B cell (primary cell): ENCODE measurements at regions not wholly inside any gene's neighbourhood (a gene's known extent, or its start where the extent isn't known, plus 50 kb on each side); places are given as distances from the start of the nearest gene placed in this dataset.

Experiments used
- ATAC-seq: fragments of 200-7000 bp; cut with Tn5 transposase; one replicate; pipeline ENCODE4 v1.10.0; 2021; ENCODE audit warnings: low read depth, mild to moderate bottlenecking, moderate number of reproducible peaks, moderate library complexity
- CTCF ChIA-PET: fragments of 350-600 bp; sonication (Branson Sonifier 250); formaldehyde crosslinking; loops from one replicate; lab custom pipeline; 2021; ENCODE audit warnings: antibody characterized with exemption, inconsistent platforms; lab: Charles Lee
- POLR2A ChIA-PET: fragments of 350-600 bp; sonication (Branson Sonifier 250); formaldehyde crosslinking; loops from one replicate; lab custom pipeline; 2021; ENCODE audit warnings: antibody characterized with exemption; lab: Charles Lee
- DNase-seq: peaks from one replicate; pipeline ENCODE4 v3.0.0; 2013
- H2AFZ ChIP-seq: 2 replicates; pipeline ENCODE4 v1.6.1; 2012; ENCODE audit warnings: mild to moderate bottlenecking, low read depth, low read length; ENCODE audit not compliant: insufficient read depth, poor library complexity, severe bottlenecking
- H3K27ac ChIP-seq, 2 donors: 1 replicate in 1 of 2; 2 replicates in 1 of 2; pipeline ENCODE4 v1.5.1; 2012 to 2013; ENCODE audit warnings: low read length in 2 of 2, mild to moderate bottlenecking in 2 of 2, moderate library complexity in 1 of 2
- H3K27me3 ChIP-seq, 4 experiments: fragments of 200-600 bp in 1 of 4; sonication (generic) in 1 of 4; replicated peaks in 1 of 4; 1 replicate in 2 of 4; 2 replicates in 2 of 4; pipeline versions ENCODE4 v1.6.1 to v1.7.0; 2013 to 2016; ENCODE audit warnings: low read length in 3 of 4, mild to moderate bottlenecking in 2 of 4, mixed read lengths in 1 of 4, moderate library complexity in 1 of 4; ENCODE audit not compliant: insufficient read depth in 4 of 4, control insufficient read depth in 3 of 4; ENCODE audit errors: control extremely low read depth in 1 of 4
- H3K36me3 ChIP-seq, 2 experiments: replicated peaks in 1 of 2; 1 replicate in 1 of 2; 2 replicates in 1 of 2; pipeline versions ENCODE4 v1.6.1 to v1.7.1; 2013; ENCODE audit warnings: low read length in 1 of 2; ENCODE audit not compliant: insufficient read depth in 2 of 2, control insufficient read depth in 1 of 2; ENCODE audit errors: control extremely low read depth in 1 of 2, extremely low read depth in 1 of 2
- H3K4me1 ChIP-seq, 2 donors: fragments of 200-600 bp in 1 of 2; sonication (generic) in 1 of 2; 1 replicate in 1 of 2; 2 replicates in 1 of 2; pipeline versions ENCODE4 v1.5.1 to v1.6.1; 2013 to 2017; ENCODE audit warnings: low read length in 2 of 2; ENCODE audit not compliant: control insufficient read depth in 2 of 2, insufficient read depth in 2 of 2
- H3K4me2 ChIP-seq: replicated peaks from 2 replicates; pipeline ENCODE3; 2012; ENCODE audit warnings: mild to moderate bottlenecking, low read depth, low read length; ENCODE audit not compliant: poor library complexity, severe bottlenecking
- H3K4me3 ChIP-seq, 5 experiments: fragments of 200-600 bp in 1 of 5; sonication (generic) in 1 of 5; 1 replicate in 3 of 5; 2 replicates in 2 of 5; pipeline versions ENCODE4 v1.5.1 to v1.7.0; 2011 to 2016; ENCODE audit warnings: low read length in 4 of 5, mild to moderate bottlenecking in 4 of 5, low read depth in 2 of 5, control low read depth in 1 of 5, moderate library complexity in 1 of 5; ENCODE audit not compliant: insufficient read depth in 1 of 5; ENCODE audit errors: control extremely low read depth in 1 of 5, extremely low read depth in 1 of 5
- H3K79me2 ChIP-seq: fragments of 200-600 bp; sonication (generic); one replicate; pipeline ENCODE4 v1.6.0; 2016; ENCODE audit warnings: low read length; ENCODE audit not compliant: control insufficient read depth, insufficient read depth
- H3K9ac ChIP-seq: fragments of 200-600 bp; sonication (generic); 2 replicates; pipeline ENCODE4 v1.6.1; 2017; ENCODE audit warnings: mild to moderate bottlenecking, low read length, moderate library complexity
- H3K9me3 ChIP-seq, 3 donors: one replicate each; pipeline versions ENCODE4 v1.6.1 to v1.7.1; 2013; ENCODE audit warnings: low read length in 2 of 3; ENCODE audit not compliant: control insufficient read depth in 2 of 3, insufficient read depth in 1 of 3; ENCODE audit errors: control extremely low read depth in 1 of 3
- H4K20me1 ChIP-seq: 2 replicates; pipeline ENCODE4 v1.6.0; 2012; ENCODE audit warnings: mild to moderate bottlenecking, low read length; ENCODE audit not compliant: insufficient read depth, control insufficient read depth, poor library complexity, severe bottlenecking
- H3K27ac Mint-ChIP-seq: one replicate; pipeline ENCODE4 v1.8.0; 2021; ENCODE audit warnings: mixed read lengths
- H3K27me3 Mint-ChIP-seq: one replicate; pipeline ENCODE4 v1.8.0; 2021; ENCODE audit warnings: mixed read lengths
- H3K4me1 Mint-ChIP-seq: one replicate; pipeline ENCODE4 v1.8.0; 2021; ENCODE audit warnings: mixed read lengths
- H3K4me3 Mint-ChIP-seq: one replicate; pipeline ENCODE4 v1.8.0; 2021; ENCODE audit warnings: mixed read lengths
- H3K9me3 Mint-ChIP-seq: one replicate; pipeline ENCODE4 v1.8.0; 2022; ENCODE audit warnings: mixed read lengths; ENCODE audit not compliant: insufficient read depth
- EZH2 ChIP-seq: IDR thresholded peaks from 2 replicates; pipeline ENCODE4 v1.6.1; 2012; ENCODE audit warnings: borderline replicate concordance, low read depth, mild to moderate bottlenecking, moderate library complexity, low read length; ENCODE audit not compliant: insufficient read depth, poor library complexity, severe bottlenecking
- WGBS: methylation state at CpG from one replicate; pipeline ENCODE4 v1.1.5; 2013; ENCODE audit warnings: missing lambda C conversion rate; ENCODE audit not compliant: insufficient coverage; 5-methylcytosine and 5-hydroxymethylcytosine counted together
- intact Hi-C: fragments of 100-400 bp; cut with micrococcal nuclease; formaldehyde crosslinking; loops from one replicate; pipeline ENCODE4 v1.10.0; 2022
- TF ChIP-seq, protein P1 (sequence below): fragments of 200-600 bp; IDR thresholded peaks from one replicate; pipeline ENCODE4 v1.8.0; 2022; ENCODE audit warnings: antibody characterized with exemption, mild to moderate bottlenecking

DNA sequence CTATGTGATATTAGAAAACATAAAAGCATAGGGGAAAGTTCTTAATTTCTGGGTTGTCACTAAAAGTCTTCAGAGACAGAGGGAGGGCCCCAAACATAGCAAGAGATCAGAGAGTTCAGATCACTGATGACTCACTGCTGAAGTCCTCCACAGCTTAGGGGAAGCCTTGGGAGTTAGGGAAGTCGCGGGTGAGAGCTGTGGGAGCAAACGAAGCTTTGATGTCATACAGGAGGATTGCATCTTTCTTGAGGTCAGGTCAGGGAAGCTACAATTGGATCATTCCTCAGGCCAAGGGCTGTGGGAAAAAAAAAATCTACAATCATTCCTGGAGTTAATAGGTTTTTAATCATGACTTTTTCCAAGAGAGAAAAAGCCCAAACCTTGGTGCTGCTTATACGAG lies 96.2 kb downstream of the COPS8 start:
- H2AFZ ChIP-seq = no peak overlapping the region
- H4K20me1 ChIP-seq = no peaks in the 10 kb centered on the region
- no peaks in the 10 kb centered on the region for H3K79me2 ChIP-seq
- H3K4me3 ChIP-seq = no peak overlapping the region
- H3K9me3 ChIP-seq = no peaks in the 10 kb centered on the region
- no peak overlapping the region for H3K9ac ChIP-seq
- ATAC-seq (no peak), DNase-seq (no peak)
- no peak overlapping the region for H3K27ac Mint-ChIP-seq
- no peaks in the 10 kb centered on the region for H3K4me1 Mint-ChIP-seq
- TF ChIP-seq, protein P1, sequence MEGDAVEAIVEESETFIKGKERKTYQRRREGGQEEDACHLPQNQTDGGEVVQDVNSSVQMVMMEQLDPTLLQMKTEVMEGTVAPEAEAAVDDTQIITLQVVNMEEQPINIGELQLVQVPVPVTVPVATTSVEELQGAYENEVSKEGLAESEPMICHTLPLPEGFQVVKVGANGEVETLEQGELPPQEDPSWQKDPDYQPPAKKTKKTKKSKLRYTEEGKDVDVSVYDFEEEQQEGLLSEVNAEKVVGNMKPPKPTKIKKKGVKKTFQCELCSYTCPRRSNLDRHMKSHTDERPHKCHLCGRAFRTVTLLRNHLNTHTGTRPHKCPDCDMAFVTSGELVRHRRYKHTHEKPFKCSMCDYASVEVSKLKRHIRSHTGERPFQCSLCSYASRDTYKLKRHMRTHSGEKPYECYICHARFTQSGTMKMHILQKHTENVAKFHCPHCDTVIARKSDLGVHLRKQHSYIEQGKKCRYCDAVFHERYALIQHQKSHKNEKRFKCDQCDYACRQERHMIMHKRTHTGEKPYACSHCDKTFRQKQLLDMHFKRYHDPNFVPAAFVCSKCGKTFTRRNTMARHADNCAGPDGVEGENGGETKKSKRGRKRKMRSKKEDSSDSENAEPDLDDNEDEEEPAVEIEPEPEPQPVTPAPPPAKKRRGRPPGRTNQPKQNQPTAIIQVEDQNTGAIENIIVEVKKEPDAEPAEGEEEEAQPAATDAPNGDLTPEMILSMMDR = no peak
- no peak for TF ChIP-seq EZH2
- peaks cover 35% of the 10 kb centered on the region for H3K27me3 Mint-ChIP-seq
- no peak overlapping the region for H3K27ac ChIP-seq
- 82% methylated on average over 2 of the region's 4 CpGs for WGBS
- H3K9me3 Mint-ChIP-seq = no peaks in the 10 kb centered on the region
- no peaks in the 10 kb centered on the region for H3K4me1 ChIP-seq
- ChIA-PET POLR2A (no interaction called here), CTCF (no interaction called here)
- H3K4me2 ChIP-seq = no peak overlapping the region
- H3K36me3 ChIP-seq = no peaks in the 10 kb centered on the region
- no peak overlapping the region for H3K4me3 Mint-ChIP-seq
- peaks cover 0 to 6% (median 0%) of the 10 kb centered on the region in 4 experiments for H3K27me3 ChIP-seq
- intact Hi-C loops = no loop called here

DNA sequence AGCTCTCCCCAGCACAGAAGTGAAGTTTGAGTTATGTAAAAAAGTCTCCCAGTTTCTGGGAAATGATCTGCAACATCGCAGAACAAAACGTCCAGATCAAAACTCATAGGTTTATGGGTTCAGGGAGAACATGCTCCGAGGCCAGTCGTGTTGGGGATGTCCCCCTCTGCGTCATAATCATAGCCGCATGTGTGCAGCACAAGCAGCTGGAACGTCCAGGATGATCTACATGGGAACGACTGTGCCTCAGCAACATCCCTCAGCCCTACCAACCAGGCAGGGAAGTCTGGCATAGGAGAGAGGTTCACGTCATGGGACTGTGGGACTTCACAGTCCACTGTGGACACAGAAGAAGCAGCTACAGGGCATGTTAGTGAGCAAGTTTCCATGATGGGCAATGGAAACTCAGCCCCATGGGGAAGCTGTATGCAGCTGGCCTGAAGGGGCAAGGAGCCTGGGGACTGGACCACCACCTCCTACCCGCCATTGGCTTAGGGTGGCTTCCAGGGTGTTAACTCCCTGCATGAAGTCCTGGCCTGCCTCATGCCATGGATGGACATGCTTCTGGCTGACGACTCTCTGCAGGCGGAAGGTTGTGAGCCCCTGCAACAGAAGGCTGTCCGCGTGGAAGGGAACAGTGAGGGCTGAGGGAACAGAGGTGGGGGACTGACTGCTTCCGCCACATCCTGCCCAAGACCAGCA lies 96.9 kb downstream of the COPS8 start:
- Mint-ChIP-seq H3K9me3 (no peaks in the 10 kb centered on the region), H3K27ac (no peak overlapping the region), H3K4me3 (no peak overlapping the region), H3K27me3 (peaks cover 30% of the 10 kb centered on the region), H3K4me1 (no peaks in the 10 kb centered on the region)
- no peaks in the 10 kb centered on the region for H3K79me2 ChIP-seq
- 91% methylated on average over 15 of the region's 15 CpGs for WGBS
- ATAC-seq (no peak), DNase-seq (no peak)
- no peaks in the 10 kb centered on the region for H3K36me3 ChIP-seq
- H3K9me3 ChIP-seq = no peaks in the 10 kb centered on the region
- H4K20me1 ChIP-seq = no peaks in the 10 kb centered on the region
- no peak overlapping the region for H3K27ac ChIP-seq
- no peaks in the 10 kb centered on the region for H3K4me1 ChIP-seq
- H3K4me2 ChIP-seq = no peak overlapping the region
- peaks cover 0 to 3% (median 0%) of the 10 kb centered on the region in 4 experiments for H3K27me3 ChIP-seq
- H3K4me3 ChIP-seq = no peak overlapping the region
- ChIA-PET CTCF (no interaction called here), POLR2A (no interaction called here)
- H2AFZ ChIP-seq = no peak overlapping the region
- intact Hi-C loops = no loop called here
- TF ChIP-seq, protein P1 = no peak
- no peak for TF ChIP-seq EZH2
- no peak overlapping the region for H3K9ac ChIP-seq
